ENCODE measurements at regions not wholly inside any gene's neighbourhood (a gene's known extent, or its start where the extent isn't known, plus 50 kb on each side); places are given as distances from the start of the nearest gene placed in this dataset.

GRCh38 chr7:3150027-3150426 lies 106.4 kb upstream of the CARD11 start:
- Histone ChIP-seq H4K20me1 (ENCODE audit: insufficient read depth, low read length) (no peaks in the 10 kb centered on the region), H3K9me2 (ENCODE audit: insufficient read depth, low read length) (no peaks in the 10 kb centered on the region), H3K4me3 (ENCODE audit: low read depth, low read length, poor library complexity, severe bottlenecking) (no peak overlapping the region), H3K4me1 (ENCODE audit: insufficient read depth, low read length, poor library complexity, severe bottlenecking) (peaks cover 46% of the 10 kb centered on the region), H3K36me3 (ENCODE audit: insufficient read depth, low read length) (no peaks in the 10 kb centered on the region), H2AFZ (ENCODE audit: low read length) (peak overlapping the region; percentile 92), H3K9me3 (ENCODE audit: low read length) (no peaks in the 10 kb centered on the region), H3K4me2 (ENCODE audit: low read length) (peak overlapping the region; percentile 37; the same call in 1 of the 2 replicates), H3K79me2 (ENCODE audit: insufficient read depth, low read depth, low read length) (no peaks in the 10 kb centered on the region), H3K27ac (ENCODE audit: low read depth, low read length, poor library complexity, severe bottlenecking) (peak overlapping the region; percentile 11)
- intact Hi-C loops (cut with micrococcal nuclease; ENCODE audit: unreplicated experiment): no loop called here
- ChIA-PET POLR2A (interaction anchor here (0.5 to 1.7 kb wide), 3 partner anchors 140 to 256 kb away, joined by 3 to 8 read pairs (median 5); no protein-coding TSS in a partner anchor), CTCF (ENCODE audit: unreplicated experiment) (no interaction called here)
- no TSS peak for BruUV-seq (replicated peaks)
- peak; percentile 36 for DNase-seq (ENCODE audit: low spot score)
- TF ChIP-seq EZH2phosphoT487 (IDR thresholded peaks at IDR 0.05; ENCODE audit: borderline replicate concordance, low read depth, low read length) (no peak), CTCF (conservative IDR thresholded peaks at IDR 0.05; ENCODE audit: low read length) (no peak)

GRCh38 chr7:3151784-3152183 lies 108.1 kb upstream of the CARD11 start:
- H3K9me3 ChIP-seq (ENCODE audit: low read length): no peaks in the 10 kb centered on the region
- H3K4me1 ChIP-seq (ENCODE audit: insufficient read depth, low read length, poor library complexity, severe bottlenecking): peaks cover 46% of the 10 kb centered on the region
- H3K9me2 ChIP-seq (ENCODE audit: insufficient read depth, low read length): no peaks in the 10 kb centered on the region
- peak overlapping the region; percentile 38 for H3K4me2 ChIP-seq (ENCODE audit: low read length)
- H4K20me1 ChIP-seq (ENCODE audit: insufficient read depth, low read length): no peaks in the 10 kb centered on the region
- CTCF ChIA-PET (ENCODE audit: unreplicated experiment): interaction anchor here (0.6 to 1.2 kb wide), 2 partner anchors 257 to 288 kb away, joined by 3 read pairs; no protein-coding TSS in a partner anchor
- no peaks in the 10 kb centered on the region for H3K79me2 ChIP-seq (ENCODE audit: insufficient read depth, low read depth, low read length)
- intact Hi-C loops (cut with micrococcal nuclease; ENCODE audit: unreplicated experiment): no loop called here
- peak; percentile 67 for DNase-seq (ENCODE audit: low spot score)
- POLR2A ChIA-PET: interaction anchor here (0.6 to 1.3 kb wide), 7 partner anchors 12 to 271 kb away, joined by 3 to 8 read pairs (median 3); no protein-coding TSS in a partner anchor
- H2AFZ ChIP-seq (ENCODE audit: low read length): peak overlapping the region; percentile 83; the same call in 1 of the 2 replicates
- peak overlapping the region; percentile 36 for H3K27ac ChIP-seq (ENCODE audit: low read depth, low read length, poor library complexity, severe bottlenecking)
- peak overlapping the region; percentile 14 for H3K4me3 ChIP-seq (ENCODE audit: low read depth, low read length, poor library complexity, severe bottlenecking)
- H3K36me3 ChIP-seq (ENCODE audit: insufficient read depth, low read length): no peaks in the 10 kb centered on the region
- TF ChIP-seq CTCF (conservative IDR thresholded peaks at IDR 0.05; ENCODE audit: low read length): no peak
- TF ChIP-seq EZH2phosphoT487 (IDR thresholded peaks at IDR 0.05; ENCODE audit: borderline replicate concordance, low read depth, low read length): no peak
- no TSS peak for BruUV-seq (replicated peaks)

- Histone ChIP-seq H3K36me3 (ENCODE audit: insufficient read depth, low read length) (no peaks in the 10 kb centered on the region), H2AFZ (ENCODE audit: low read length) (peak overlapping the region; percentile 63; the same call in 1 of the 2 replicates), H4K20me1 (ENCODE audit: insufficient read depth, low read length) (no peaks in the 10 kb centered on the region), H3K27ac (ENCODE audit: low read depth, low read length, poor library complexity, severe bottlenecking) (no peak overlapping the region), H3K9me2 (ENCODE audit: insufficient read depth, low read length) (no peaks in the 10 kb centered on the region), H3K79me2 (ENCODE audit: insufficient read depth, low read depth, low read length) (no peaks in the 10 kb centered on the region), H3K4me1 (ENCODE audit: insufficient read depth, low read length, poor library complexity, severe bottlenecking) (peaks cover 46% of the 10 kb centered on the region), H3K4me2 (ENCODE audit: low read length) (peak overlapping the region; percentile 55), H3K9me3 (ENCODE audit: low read length) (no peaks in the 10 kb centered on the region), H3K4me3 (ENCODE audit: low read depth, low read length, poor library complexity, severe bottlenecking) (no peak overlapping the region)
- no peak for TF ChIP-seq EZH2phosphoT487 (IDR thresholded peaks at IDR 0.05; ENCODE audit: borderline replicate concordance, low read depth, low read length)
- TF ChIP-seq CTCF (conservative IDR thresholded peaks at IDR 0.05; ENCODE audit: low read length): no peak
- intact Hi-C loops (cut with micrococcal nuclease; ENCODE audit: unreplicated experiment): no loop called here
- BruUV-seq (replicated peaks): no TSS peak
- DNase-seq (ENCODE audit: low spot score): peak; percentile 13
- CTCF ChIA-PET (ENCODE audit: unreplicated experiment): interaction anchor here (1.2 kb wide), 1 partner anchor 289 kb away, joined by 3 read pairs; no protein-coding TSS in a partner anchor
- POLR2A ChIA-PET: interaction anchor here (0.9 to 1.3 kb wide), 2 partner anchors 173 to 258 kb away, joined by 3 to 8 read pairs; no protein-coding TSS in a partner anchor
Observed at GRCh38 chr7:3152714-3153113, 109.0 kb upstream of the CARD11 start.
